Fibroblast of the aortic adventitia (primary cell): ENCODE measurements at regions not wholly inside any gene's neighbourhood (a gene's known extent, or its start where the extent isn't known, plus 50 kb on each side); places are given as distances from the start of the nearest gene placed in this dataset.

Experiments
- DNase-seq: peaks from one replicate; pipeline ENCODE4 v3.0.0-alpha.2; 2010; ENCODE audit warnings: low read depth
- H3K4me3 ChIP-seq: 2 replicates; pipeline ENCODE4 v1.5.1; 2011; ENCODE audit warnings: low read depth, mild to moderate bottlenecking, control low read depth, low read length, moderate library complexity
- CTCF ChIP-seq: IDR thresholded peaks from 2 replicates; pipeline ENCODE4 v1.5.1; 2011; ENCODE audit warnings: mild to moderate bottlenecking, low read length, control low read depth, inconsistent platforms; ENCODE audit not compliant: insufficient read depth

- no peak for TF ChIP-seq CTCF
- DNase-seq: no peak
Observed at GRCh38 chr14:34233619-34234018, 228.4 kb downstream of the SPTSSA start.

GRCh38 chr14:34232790-34233189 is 229.2 kb downstream of the SPTSSA start:
- no peak for DNase-seq
- TF ChIP-seq CTCF: no peak
- H3K4me3 ChIP-seq: no peak overlapping the region

More at GRCh38 chr14:34233619-34234018, 228.4 kb downstream of the SPTSSA start:
- H3K4me3 ChIP-seq: no peak overlapping the region

GRCh38 chr14:34231626-34232025 is 230.4 kb downstream of the SPTSSA start:
- TF ChIP-seq CTCF: no peak
- DNase-seq: no peak
- H3K4me3 ChIP-seq: no peak overlapping the region

GRCh38 chr14:34229140-34229539 is 232.9 kb downstream of the SPTSSA start:
- no peak for TF ChIP-seq CTCF
- DNase-seq: no peak
- no peak overlapping the region for H3K4me3 ChIP-seq

- no peak for DNase-seq
- no peak overlapping the region for H3K4me3 ChIP-seq
- TF ChIP-seq CTCF: no peak
Observed at GRCh38 chr14:34228650-34228976, 233.4 kb downstream of the SPTSSA start.

- peak; percentile 57 for DNase-seq
- H3K4me3 ChIP-seq: no peak overlapping the region
Observed at GRCh38 chr14:34227834-34228649, 234.0 kb downstream of the SPTSSA start.

More at GRCh38 chr14:34227834-34228649, 234.0 kb downstream of the SPTSSA start:
- TF ChIP-seq CTCF: peak; percentile 70
